K562 (cell line): ENCODE measurements at regions not wholly inside any gene's neighbourhood (a gene's known extent, or its start where the extent isn't known, plus 50 kb on each side); places are given as distances from the start of the nearest gene placed in this dataset.
"Not testable (repeated sequence)": the region's sequence is repeated elsewhere in the genome, so short reads cannot be mapped to it uniquely, and the experiment has no call there.

Source experiments
- ATAC-seq: fragments of 200-7000 bp; cut with Tn5 transposase; 3 replicates; pipeline ENCODE4 v1.9.1; 2020; ENCODE audit warnings: moderate library complexity
- BruUV-seq: library from RNA; stranded (reverse); fragments of 400-500 nt; replicated peaks from 2 replicates; lab custom pipeline; 2021; lab: Mats Ljungman, UMichigan
- CTCF ChIA-PET: fragments of 300-600 bp; formaldehyde crosslinking; extraction: SDS; loops from one replicate; lab custom pipeline; 2021; ENCODE audit warnings: low intra/inter-chr PET ratio; lab: Yijun Ruan, JAX
- POLR2A ChIA-PET: fragments of 300-600, 350-650 bp; sonication (Branson Sonifier 250); formaldehyde crosslinking; extraction: SDS; loops from one replicate; lab custom pipeline; 2021; ENCODE audit warnings: antibody characterized with exemption, inconsistent platforms; lab: Yijun Ruan, JAX
- DNase-seq, 4 experiments: peaks; one replicate each; pipeline versions ENCODE4 v3.0.0 to v3.0.0-alpha.2; 2011 to 2018; ENCODE audit warnings: low spot score in 3 of 4, mixed read lengths in 3 of 4; ENCODE audit errors: extremely low read depth in 1 of 4
- FAIRE-seq: peaks from 2 replicates; lab custom pipeline; 2011; peaks lifted over from hg19 to GRCh38; lab: Jason Lieb, UNC
- H2AFZ ChIP-seq: 2 replicates; pipeline ENCODE4 v1.6.0; 2011; ENCODE audit warnings: low read depth, low read length, control low read depth, inconsistent platforms
- H3K27ac ChIP-seq: fragments of 200-600 bp; 3 replicates; pipeline ENCODE4 v1.8.0; 2011; ENCODE audit warnings: low read depth, mild to moderate bottlenecking, control low read depth, inconsistent platforms, low read length, moderate library complexity, mixed read lengths; ENCODE audit errors: extremely low read depth
- H3K27me3 ChIP-seq, 2 experiments: fragments of 300-600 bp in 1 of 2; 2 replicates in 1 of 2; 3 replicates in 1 of 2; pipeline versions ENCODE4 v1.6.0 to v1.8.0; 2011; ENCODE audit warnings: inconsistent platforms in 2 of 2, low read length in 2 of 2, mild to moderate bottlenecking in 1 of 2, mixed read lengths in 1 of 2, moderate library complexity in 1 of 2; ENCODE audit not compliant: control insufficient read depth in 2 of 2, insufficient read depth in 2 of 2
- H3K36me3 ChIP-seq: fragments of 300-600 bp; 3 replicates; pipeline ENCODE4 v1.8.0; 2011; ENCODE audit warnings: mild to moderate bottlenecking, low read length, inconsistent platforms; ENCODE audit not compliant: control insufficient read depth, insufficient read depth
- H3K4me1 ChIP-seq, 2 experiments: fragments of 200-600 bp in 1 of 2; replicated peaks in 1 of 2; 2 replicates in 1 of 2; 3 replicates in 1 of 2; pipeline versions ENCODE4 v1.5.1 to v1.8.0; 2011; ENCODE audit warnings: inconsistent platforms in 2 of 2, low read length in 2 of 2, mild to moderate bottlenecking in 1 of 2, mixed read lengths in 1 of 2, moderate library complexity in 1 of 2; ENCODE audit not compliant: control insufficient read depth in 2 of 2, insufficient read depth in 2 of 2
- H3K4me2 ChIP-seq: 2 replicates; pipeline ENCODE4 v1.6.1; 2011; ENCODE audit warnings: low read length, control low read depth, inconsistent platforms, mixed read lengths; ENCODE audit not compliant: insufficient read depth
- H3K4me3 ChIP-seq: fragments of 200-600 bp; sonication (generic), shearing (Covaris generic); 2 replicates; pipeline ENCODE4 v1.5.1; 2016; ENCODE audit warnings: control low read depth, inconsistent platforms
- H3K79me2 ChIP-seq: fragments of 200-600 bp; 3 replicates; pipeline ENCODE4 v1.8.0; 2011; ENCODE audit warnings: low read length, inconsistent platforms; ENCODE audit not compliant: control insufficient read depth, insufficient read depth
- H3K9ac ChIP-seq, 2 experiments: 2 replicates each; pipeline versions ENCODE4 v1.6.0 to v1.6.1; 2011; ENCODE audit warnings: low read depth in 2 of 2, low read length in 2 of 2, control low read depth in 1 of 2, inconsistent platforms in 1 of 2, mild to moderate bottlenecking in 1 of 2, mixed read lengths in 1 of 2; ENCODE audit not compliant: insufficient read depth in 1 of 2
- H3K9me1 ChIP-seq: one replicate; pipeline ENCODE4 v1.6.0; 2011; ENCODE audit warnings: inconsistent platforms, mild to moderate bottlenecking, low read length, moderate library complexity; ENCODE audit not compliant: control insufficient read depth, insufficient read depth
- H3K9me3 ChIP-seq: replicated peaks from 2 replicates; pipeline ENCODE4 v1.5.1; 2011; ENCODE audit warnings: low read depth, low read length, inconsistent platforms; ENCODE audit not compliant: control insufficient read depth, insufficient read depth
- H4K20me1 ChIP-seq: replicated peaks from 2 replicates; pipeline ENCODE4 v1.6.1; 2011; ENCODE audit warnings: low read length, inconsistent platforms, mixed read lengths; ENCODE audit not compliant: control insufficient read depth, insufficient read depth
- NFIC ChIP-seq: fragments of 450-650 bp; IDR thresholded peaks from 2 replicates; pipeline ENCODE4 v1.6.1; 2017; ENCODE audit warnings: mild to moderate bottlenecking, inconsistent platforms
- WGBS: fragments of 100-300 bp; shearing (Covaris generic); methylation state at CpG from one replicate; pipeline ENCODE4 v1.1.6; 2016; ENCODE audit warnings: low coverage, mixed read lengths; ENCODE audit not compliant: insufficient coverage; ENCODE audit errors: missing lambda C conversion rate; 5-methylcytosine and 5-hydroxymethylcytosine counted together
- in situ Hi-C: fragments of 300-500 bp; cut with MboI; formaldehyde crosslinking; loops from 4 replicates; pipeline ENCODE4 v1.15.0; 2018; ENCODE audit warnings: inconsistent platforms, mixed read lengths
- intact Hi-C: fragments of 100-400 bp; cut with micrococcal nuclease; formaldehyde crosslinking; loops from 2 replicates; pipeline ENCODE4 v1.14.2; 2022

DNA sequence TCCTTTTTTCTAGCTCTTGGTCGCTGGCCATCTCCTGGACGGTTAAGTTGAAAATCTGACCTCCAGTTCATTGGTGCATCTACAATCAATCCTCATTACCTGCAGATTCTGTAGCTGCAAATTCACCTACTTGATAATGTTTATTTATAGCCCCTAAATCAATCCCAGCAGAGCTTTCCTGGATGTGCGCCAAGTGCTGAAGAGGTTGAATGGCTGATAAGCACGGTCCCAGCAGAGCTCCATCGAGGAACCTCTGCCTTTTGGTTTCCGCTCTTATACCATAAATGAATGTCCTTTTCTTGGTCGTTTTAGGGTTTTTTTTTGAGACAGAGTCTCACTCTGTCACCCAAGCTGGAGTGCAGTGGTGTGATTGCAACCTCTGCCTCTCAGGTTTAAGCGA lies 99.8 kb upstream of the ALDH3B2 start:
- H3K79me2 ChIP-seq, ATAC-seq, in situ Hi-C loops, H3K36me3 ChIP-seq, DNase-seq, H3K9me1 ChIP-seq, H2AFZ ChIP-seq, H3K4me3 ChIP-seq, H3K27ac ChIP-seq, H3K4me1 ChIP-seq, H4K20me1 ChIP-seq, H3K4me2 ChIP-seq, H3K9ac ChIP-seq, CTCF ChIA-PET, H3K9me3 ChIP-seq, BruUV-seq, POLR2A ChIA-PET, intact Hi-C loops, FAIRE-seq: not testable (repeated sequence)
- H3K27me3 ChIP-seq, result peaks cover 4 to 19% of the 10 kb centered on the region in 2 experiments; a peak in 3 of 5 replicates
- TF ChIP-seq NFIC, result peak; percentile 33; the same call in 1 of the 2 replicates
- 0% methylated on average over 8 of the region's 8 CpGs for WGBS

- FAIRE-seq, CTCF ChIA-PET, H3K9me1 ChIP-seq: not testable (repeated sequence)
Observed at GRCh38 chr11:67768001-67768730, 93.7 kb upstream of the ALDH3B2 start.

More at GRCh38 chr11:67768001-67768730, 93.7 kb upstream of the ALDH3B2 start:
- in situ Hi-C loops, H2AFZ ChIP-seq, H3K9me3 ChIP-seq, H3K27ac ChIP-seq, ATAC-seq, H3K79me2 ChIP-seq, POLR2A ChIA-PET, intact Hi-C loops, BruUV-seq, H3K36me3 ChIP-seq, H3K4me1 ChIP-seq, DNase-seq, H3K4me3 ChIP-seq, H3K4me2 ChIP-seq, H4K20me1 ChIP-seq: not testable (repeated sequence)
- WGBS, result under 1% methylated on average over 11 of the region's 11 CpGs
- Histone ChIP-seq H3K27me3 (peaks cover 5 to 27% of the 10 kb centered on the region in 2 experiments; a peak in 4 of 5 replicates), H3K9ac (peak overlapping the region in 1 of 2 experiments; percentile 45; a peak in 1 of 4 replicates)
